D341Med (cell line): ENCODE measurements at regions not wholly inside any gene's neighbourhood (a gene's known extent, or its start where the extent isn't known, plus 50 kb on each side); places are given as distances from the start of the nearest gene placed in this dataset.
"Not testable (repeated sequence)": the region's sequence is repeated elsewhere in the genome, so short reads cannot be mapped to it uniquely, and the experiment has no call there.

Experiments
- DNase-seq: peaks from one replicate; pipeline ENCODE4 v3.0.0; 2012; ENCODE audit warnings: low spot score

DNA sequence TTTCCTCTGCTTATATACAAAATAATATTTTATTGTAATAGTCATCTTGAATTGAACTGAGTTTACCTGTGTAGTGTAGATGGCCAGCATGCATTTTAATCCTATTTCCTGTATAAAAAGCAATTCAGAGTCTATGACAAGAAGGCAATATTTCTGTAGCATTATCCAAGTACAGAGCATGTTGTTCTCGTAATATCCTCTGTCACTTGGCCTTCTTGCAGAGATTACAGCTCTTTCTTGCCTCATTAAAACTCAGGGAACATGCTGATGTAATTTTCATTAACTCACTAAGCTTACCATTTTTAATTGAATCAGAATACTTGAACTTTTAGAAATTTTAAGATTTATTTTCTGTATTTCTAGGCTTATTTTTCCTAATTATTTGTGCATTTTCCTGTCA lies 203.3 kb upstream of the AGTR1 start:
- no peak for DNase-seq

DNA sequence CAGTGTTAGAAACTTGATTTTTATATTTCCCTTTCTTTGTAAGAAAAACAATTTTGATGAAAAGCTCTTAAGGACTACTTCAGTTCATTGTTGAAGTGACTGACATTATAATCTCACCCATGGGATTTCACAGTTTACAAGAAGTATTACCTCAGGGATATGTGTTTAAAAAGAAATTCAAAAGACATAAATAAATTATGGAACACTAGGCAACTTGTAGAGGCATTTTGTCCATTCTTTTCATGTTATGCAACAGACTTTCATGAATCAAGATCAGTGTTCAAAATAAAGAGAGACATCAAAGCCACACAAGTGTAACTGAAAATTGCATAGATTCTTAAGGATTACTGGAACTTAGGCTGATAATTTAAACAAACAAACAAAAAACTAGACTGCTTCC lies 196.8 kb upstream of the AGTR1 start:
- no peak for DNase-seq

DNA sequence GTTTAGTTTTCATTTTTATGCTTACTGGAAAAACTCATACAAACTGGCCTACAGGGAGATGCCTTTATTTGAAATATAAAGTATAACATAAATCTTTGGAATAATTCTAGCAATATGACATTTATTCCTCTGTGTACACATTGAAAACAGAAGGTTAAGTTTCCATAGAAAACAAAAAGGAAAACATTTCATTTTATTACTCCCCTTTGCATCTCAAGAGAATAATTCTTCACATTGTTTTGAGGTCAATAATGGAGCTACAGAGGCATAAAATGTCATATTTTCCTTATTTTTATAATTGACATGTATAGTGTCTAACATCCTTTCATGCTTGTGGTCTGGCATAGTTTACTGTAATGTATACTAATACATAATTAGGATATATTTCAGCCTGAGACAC lies 187.6 kb upstream of the AGTR1 start:
- no peak for DNase-seq

DNA sequence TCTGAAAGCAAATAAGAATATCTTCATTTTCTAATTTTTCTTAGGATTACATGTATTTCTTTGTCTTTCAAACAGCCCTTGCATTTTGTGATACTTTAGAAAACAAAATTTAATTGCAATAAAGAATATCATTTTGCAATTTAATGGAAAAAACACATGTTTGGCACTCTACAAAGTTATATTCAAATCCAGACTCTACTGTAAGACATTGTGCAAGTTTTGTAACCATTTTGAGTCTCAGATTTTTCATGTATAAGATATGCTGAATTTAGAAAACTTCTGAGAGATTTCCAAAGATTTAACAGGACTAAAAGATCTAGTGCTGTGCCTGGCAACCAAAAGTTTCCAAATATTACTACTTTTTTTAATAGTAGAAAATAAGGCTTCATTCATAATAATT lies 187.1 kb upstream of the AGTR1 start:
- no peak for DNase-seq

DNA sequence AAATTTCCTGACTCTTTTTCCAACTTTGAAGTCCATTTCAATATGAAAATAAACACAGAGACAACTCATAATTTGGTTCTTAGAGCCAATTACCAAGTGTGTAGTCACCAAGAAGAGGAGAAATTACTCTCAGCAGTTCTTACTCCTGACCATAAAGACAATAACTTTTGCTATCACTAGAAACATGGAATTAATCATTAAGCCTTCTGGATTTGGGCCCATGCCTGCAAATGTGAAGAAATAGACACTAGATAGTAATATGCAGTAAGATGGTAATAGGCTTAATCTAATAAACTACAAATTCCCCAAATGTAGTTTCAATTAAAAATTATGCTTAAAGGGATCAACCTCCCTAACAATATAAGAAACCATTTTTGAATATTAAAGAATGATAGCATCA lies 185.1 kb upstream of the AGTR1 start:
- no peak for DNase-seq

DNA sequence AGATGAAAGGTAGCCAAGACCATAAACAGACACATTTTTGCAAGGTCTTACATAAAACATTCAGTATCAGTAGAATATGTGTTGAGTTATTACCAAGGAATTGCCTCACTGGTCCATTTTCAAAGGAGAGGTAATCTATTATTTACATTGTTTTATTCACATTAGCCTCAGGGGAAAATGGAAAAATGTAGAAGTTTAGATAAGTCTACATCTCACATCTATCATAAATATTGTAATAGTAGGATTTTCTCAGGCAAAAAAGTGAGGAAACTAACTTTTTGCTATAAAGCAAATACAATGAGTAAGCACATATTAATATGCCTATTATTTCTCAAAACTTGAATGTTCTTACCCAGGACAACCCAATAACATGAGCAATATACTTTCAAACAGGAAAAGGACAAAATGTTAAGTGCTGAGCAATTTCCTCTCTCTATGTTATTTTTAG lies 184.6 kb upstream of the AGTR1 start:
- no peak for DNase-seq

DNA sequence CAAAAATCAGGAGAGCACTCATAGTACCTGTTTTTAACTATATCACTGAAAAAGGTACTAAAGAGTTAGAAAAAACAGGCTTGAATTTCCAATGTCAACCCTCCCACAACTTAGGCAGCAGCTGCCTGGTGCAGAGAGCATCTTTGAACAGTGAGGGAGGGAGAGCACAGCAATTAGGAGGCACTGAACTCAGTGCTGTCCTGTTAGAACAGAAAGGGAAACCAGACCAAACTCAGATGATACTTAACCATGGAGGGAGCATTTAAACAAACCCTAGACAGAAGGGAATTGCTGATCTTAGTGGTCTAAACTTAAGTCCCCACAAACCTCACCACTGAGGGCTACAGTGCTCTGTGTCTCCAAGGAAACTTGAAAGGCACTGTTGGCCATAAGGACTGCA lies 179.2 kb upstream of the AGTR1 start:
- DNase-seq: no peak

DNA sequence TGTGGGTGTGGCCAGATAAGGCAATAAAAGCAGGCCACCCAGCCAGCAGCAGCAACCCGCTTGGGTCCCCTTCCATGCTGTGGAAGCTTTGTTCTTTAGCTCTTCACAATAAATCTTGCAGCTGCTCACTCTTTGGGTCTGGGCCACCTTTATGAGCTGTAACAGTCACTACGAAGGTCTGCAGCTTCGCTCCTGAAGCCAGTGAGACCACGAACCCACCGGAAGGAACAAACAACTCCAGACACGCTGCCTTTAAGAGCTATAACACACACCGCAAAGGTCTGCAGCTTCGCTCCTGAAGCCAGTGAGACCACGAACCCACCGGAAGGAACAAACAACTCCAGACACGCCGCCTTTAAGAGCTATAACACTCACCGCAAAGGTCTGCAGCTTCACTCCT lies 172.1 kb upstream of the AGTR1 start:
- not testable (repeated sequence) for DNase-seq

DNA sequence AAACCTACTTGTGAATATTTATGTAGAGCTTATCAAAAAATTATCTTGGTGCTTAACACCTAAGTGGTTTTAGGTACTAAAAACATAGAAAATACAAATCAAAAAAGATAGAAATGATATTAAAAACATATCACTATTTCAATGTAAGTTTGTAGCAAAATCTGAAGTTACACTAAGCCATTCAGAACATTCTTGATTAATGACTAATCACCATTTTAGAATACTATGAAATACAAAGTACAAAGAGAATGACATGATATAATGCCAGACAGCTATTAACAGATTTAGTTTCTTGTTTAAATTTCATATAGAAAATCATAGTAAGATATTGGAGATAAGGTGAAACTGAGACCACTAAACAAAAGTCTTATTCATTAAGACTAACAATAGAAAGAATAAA lies 169.7 kb upstream of the AGTR1 start:
- no peak for DNase-seq

DNA sequence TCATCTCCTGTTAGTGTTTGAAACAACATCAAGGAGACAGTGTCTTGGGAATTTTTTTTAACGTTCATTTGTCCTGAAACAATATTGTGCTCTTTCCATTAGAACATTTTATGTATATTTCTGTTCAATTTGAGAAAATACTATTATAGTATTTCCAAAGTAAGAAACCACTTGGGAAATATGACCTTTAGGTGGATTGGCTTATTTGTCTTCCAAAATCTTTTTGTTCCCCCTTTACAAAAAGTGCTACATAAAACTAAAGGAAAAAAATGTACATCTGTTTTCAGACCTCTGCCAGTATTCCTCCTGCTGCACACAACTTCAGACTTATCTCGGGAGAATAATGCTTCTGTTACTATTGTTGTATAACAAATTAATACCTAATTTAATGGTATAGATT lies 165.9 kb upstream of the AGTR1 start:
- DNase-seq: no peak

DNA sequence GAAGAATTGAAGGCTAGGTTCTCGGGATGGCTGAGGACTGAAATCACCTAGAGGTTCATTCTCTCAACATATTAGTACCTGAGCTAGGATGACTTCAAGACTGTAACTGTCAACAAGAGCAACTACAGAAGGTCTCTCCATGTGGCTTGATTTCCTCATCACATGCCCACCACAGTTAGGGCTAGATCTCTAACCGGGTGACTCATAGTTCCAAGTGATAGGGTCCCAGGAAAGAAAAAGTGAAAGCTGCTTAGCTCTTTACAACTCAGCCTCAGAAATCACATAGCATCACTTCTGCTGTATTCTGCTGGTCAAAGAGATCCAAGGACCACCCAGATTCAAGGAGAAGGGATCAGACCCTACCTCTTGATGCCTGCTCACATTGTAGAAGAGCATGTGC lies 165.4 kb upstream of the AGTR1 start:
- DNase-seq: no peak

DNA sequence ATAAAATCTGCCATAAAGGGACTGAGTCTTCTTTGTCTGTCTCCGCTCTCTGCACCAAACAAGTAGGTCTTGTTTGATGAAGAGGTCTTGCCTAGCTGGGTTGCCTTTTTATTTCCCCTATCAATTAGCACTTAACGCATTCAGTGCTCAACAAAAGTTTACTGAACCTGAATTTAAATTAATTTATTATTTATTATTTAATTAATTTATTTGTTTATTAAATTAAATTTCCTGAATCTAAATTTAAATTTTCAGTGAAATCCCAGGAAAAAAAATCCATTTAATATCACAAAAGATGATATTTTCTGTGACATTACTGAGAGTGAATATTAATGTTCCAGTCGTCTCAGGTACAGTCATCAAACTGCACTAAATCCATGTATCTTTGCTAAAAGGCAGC lies 164.9 kb upstream of the AGTR1 start:
- DNase-seq: no peak

DNA sequence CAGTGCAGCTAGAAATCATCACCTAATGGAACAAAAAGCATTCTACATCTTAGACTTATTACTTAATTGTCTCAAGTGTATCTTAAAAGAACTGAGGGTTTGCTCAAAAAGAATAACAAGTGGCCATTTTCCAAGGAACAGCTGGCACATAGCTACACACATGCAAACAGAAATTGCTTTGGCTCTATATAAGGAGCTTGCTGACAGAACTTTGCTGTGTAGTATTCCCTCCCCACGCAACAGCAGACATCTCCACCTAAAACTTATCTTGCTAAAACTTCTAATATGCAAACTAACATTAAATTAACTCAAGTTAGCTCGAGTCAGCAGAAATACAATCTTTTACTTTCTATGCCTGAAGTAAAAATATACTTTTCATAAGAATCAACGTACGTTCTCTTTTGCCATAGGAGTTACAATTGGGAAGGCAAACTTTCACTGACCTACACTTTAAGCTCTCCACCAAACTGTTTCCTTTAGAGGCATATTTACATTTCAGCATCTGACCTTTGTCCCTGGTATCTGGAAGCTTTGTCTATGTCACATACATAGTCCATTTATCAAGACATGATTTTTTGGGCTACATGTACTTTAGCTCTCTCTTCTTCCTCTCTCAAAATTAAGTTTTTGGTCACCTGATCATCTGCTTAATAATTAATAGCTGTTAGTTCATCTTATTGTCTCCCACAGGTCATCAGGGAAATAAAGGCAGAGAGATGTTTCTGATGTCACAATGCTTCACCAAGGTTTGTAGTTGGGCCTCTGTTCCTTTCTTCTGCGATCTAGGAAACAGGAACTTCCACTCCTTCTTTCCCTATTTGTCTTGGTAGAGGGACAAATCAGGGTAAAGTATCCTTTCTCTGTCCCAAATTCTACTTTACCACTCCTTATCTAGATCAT lies 163.4 kb upstream of the AGTR1 start:
- no peak for DNase-seq

DNA sequence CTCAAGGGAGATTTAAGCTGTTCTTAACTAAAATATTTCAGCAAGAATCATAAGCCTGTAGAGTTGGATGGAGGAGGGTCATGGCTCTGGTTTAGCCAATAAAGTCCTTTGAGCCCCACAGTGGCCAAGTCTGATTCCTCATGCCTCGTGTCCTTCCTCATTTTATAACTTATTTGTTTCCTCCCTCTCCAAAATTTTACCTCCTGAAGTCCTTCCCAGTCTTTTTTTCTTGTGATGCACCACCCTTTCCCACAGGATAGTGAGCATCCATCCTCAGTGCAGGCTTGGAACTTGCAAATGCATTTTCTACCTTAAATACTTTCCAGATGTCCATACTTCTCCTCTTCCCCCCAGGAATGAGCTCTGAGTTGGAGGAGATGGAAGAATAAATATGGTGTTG lies 162.7 kb upstream of the AGTR1 start:
- no peak for DNase-seq

DNA sequence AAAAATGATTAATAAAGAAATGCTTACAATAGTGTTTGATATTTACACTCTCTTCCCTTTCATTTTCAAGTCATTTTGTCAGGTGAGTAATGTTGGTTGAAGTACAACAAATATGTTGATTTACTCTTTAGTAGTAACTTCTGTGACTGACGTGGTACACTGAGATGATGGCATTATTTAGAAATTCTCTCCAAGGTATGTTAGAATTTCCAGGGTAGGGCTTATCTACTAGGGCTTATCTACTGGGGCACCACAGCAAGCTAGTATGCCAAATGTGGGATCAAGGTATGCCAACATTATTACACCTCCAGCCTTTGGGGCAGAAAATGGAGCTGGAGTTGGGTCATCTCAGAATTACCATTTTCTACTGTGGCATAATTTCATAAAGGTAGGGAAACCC lies 157.4 kb upstream of the AGTR1 start:
- DNase-seq: no peak

DNA sequence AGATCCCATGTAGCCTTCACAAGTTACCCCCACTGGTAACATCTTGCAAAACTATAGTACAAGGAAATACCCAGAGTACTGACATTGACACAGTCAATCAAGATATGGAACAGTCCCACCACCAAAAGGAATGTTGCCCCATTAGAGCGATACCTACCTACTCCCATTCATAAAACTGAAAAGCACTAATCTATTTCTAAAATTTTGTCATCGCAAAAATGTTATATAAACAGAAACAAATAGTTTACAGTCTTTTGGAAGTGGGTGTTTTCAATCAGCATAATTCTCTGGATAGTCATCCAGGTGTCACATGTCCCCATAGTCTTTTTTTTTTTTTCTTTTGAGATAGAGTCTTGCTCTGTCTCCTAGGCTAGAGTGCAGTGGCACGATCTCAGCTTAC lies 156.9 kb upstream of the AGTR1 start:
- no peak for DNase-seq

DNA sequence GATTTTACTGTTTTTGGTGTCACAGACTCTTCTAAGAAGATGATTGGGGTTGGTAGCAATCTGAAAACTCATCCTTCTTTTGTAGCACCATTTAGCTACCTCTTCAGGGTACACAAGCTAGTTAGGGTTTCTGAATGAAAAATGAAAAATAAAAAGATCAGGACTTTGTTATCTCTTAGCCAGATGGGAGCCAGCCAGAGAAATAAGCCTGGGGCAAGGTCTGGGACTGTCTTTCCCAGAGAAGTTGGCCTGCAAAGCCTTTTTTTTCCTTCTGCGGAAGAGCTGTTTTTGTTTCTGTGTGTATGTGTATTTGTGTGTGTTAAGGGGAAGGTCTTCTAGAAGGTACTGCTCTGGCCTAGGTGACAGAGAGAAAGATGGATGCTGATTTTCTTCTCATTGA lies 150.7 kb upstream of the AGTR1 start:
- DNase-seq: no peak

DNA sequence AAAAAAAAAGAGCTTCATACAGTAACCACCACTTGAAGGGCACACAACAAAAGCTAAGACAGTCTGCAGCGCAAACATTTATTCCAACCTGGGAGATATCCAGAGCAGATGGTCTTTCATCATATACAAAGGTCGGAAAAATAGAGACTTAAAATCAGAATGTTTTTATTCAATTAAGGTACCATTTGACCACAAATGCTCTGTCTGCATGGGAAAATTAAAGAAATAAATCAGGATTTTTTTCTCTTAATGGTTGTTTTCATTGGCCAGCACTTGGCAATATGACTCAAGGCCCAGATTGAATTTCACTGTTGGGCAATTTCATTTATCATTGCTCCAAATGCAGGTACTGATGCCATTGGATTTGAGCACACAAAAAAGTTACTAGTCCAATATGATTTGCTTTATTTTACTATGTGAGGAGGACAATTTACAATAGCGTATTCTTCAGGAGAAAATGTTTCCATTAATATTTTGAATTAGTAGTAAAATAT lies 145.9 kb upstream of the AGTR1 start:
- DNase-seq: no peak

DNA sequence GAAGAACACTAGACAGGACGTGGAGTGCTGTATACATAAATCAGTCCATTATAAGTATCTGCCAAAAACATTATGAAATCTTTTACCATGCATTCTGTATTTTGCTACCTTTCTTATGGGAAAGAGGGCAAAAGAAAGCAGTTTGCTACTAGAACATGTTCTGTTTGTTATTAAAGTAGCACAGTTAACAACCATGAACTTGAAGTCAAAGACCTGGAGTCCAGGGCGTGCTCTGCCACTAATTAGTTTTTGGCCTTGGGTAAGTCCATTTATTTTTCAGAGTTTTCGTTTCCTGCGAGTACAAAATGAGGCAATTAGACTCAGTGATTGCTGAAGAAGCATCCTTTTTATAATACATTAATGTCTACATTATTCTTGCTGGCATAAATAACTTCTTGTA lies 143.3 kb upstream of the AGTR1 start:
- DNase-seq: no peak

DNA sequence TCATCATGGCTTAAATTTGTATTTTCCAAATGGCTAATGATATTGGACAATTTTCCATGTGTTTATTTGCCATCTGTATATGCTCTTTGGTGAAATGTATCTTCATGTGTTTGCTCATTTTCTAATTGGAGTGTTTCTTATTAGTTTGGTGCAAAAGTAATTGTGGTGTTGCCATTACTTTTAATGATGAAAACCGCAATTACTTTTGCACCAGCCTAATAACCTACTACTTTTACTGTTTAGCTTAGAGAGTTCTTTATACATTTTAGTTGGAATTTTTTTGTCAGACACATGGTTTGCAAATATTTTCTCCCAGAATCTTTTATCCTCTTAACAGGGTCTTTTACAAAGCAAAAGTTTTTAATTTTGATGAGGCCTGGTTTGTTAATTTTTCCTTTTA lies 141.0 kb upstream of the AGTR1 start:
- DNase-seq: no peak

DNA sequence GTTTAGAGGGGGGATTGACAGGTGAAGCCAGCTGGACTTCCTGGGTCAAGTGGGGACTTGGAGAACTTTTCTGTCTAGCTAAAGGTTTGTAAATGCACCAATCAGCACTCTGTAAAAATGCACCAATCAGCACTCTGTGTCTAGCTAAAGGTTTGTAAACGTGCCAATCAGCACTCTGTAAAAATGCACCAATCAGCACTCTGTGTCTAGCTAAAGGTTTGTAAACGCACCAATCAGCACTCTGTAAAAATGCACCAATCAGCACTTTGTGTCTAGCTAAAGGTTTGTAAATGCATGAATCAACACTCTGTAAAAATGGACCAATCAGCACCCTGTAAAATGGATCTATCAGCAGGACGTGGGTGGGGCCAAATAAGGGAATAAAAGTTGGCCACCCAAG lies 120.1 kb upstream of the AGTR1 start:
- not testable (repeated sequence) for DNase-seq

DNA sequence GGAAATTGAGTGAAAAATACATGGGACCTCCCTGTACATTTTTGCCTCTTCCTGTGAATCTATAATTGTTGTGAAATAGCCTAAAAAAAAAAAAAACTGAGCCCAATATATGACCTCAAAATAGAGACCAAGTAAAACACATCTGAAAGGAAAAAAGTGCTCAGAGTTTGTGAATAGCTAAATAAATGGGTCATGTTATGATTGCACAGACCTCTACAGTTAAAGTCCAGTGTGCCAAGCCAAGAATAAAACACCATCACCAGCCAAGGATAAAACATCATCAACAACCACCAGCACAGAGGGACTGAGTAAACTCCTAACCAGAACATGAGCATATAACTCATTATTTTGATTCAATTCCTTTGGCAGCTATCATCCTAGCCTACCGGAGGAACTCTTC lies 115.6 kb upstream of the AGTR1 start:
- no peak for DNase-seq

DNA sequence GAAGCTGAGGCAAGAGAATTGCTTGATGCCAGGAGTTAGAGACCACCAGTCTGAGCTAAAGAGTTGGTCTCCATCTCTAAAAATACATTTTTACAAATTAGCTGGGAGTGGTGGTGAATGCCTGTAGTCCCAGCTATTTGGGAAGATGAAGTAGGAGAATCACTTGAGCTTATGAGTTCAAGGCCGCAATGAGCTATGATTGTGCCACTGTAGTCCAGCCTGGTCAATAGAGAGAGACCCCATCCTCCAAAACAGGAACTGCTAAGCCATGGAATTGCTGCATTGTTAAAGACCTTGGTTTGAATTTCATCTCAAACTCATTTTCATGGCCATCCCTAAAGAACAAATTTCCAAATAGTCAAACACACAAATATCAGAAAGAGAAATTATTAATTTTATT lies 113.9 kb upstream of the AGTR1 start:
- no peak for DNase-seq

DNA sequence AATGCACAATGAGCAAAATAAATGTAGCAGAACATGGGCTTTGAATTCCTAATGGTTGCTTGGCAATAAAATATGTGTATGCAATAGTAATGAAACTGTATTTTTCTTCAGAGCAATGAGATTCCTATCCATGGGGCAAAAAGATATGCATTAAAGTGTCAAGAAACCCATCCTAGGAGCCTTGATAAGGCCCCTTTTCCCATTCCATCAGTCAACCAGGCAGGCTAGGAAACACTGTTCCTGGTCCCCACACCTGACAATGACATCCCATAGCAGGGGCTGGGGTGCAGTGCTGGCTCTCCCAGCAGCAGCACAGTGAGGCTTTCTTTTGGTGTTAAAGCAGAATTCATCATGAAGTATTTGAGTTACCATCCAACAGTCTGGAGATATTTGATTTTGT lies 113.3 kb upstream of the AGTR1 start:
- no peak for DNase-seq
